ENCODE measurements at regions not wholly inside any gene's neighbourhood (a gene's known extent, or its start where the extent isn't known, plus 50 kb on each side); places are given as distances from the start of the nearest gene placed in this dataset.

DNA sequence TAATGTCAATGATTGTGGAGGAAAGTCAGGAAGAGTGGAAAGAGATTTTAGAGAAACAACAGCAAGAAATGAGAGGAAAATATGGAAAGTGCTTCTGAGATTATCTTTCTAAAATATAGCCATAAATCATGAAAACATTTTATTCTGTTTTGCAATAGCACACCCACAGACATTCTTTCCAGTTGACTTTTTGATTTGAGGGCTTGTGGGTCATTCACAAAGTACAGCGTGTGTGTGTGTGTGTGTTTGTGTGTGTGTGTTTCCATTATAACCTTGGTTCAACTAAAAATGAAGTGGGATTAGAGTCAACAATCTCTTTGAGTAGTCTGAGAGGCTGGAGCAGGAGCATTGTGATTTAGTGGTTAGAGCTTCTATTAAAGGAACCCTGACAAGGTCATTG lies 116.6 kb upstream of the GAS1 start:
- H3K27ac ChIP-seq (ENCODE audit: low read depth), result no peak overlapping the region
- DNase-seq (ENCODE audit: extremely low spot score), result no peak

DNA sequence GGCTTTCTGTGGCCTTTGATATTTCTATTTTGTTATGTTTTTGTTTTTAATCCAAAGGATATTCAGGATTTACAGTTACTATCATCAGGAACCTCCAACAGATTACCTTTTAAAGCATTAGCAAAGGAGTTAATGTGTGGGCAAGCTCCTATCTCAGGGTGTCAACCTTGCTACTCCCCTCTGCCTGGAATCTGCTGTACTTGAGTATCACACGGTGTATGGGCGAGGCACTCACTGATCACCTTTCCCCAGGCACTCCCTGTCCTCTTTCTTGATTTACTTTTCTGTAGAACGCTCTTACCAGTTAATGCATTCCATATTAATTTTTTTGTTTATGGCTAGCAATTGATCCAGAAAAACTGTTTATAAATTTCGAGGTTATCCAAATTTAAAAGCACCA lies 117.0 kb upstream of the GAS1 start:
- WGBS, result 90% methylated on average over 4 of the region's 4 CpGs
- Histone ChIP-seq H3K4me1 (ENCODE audit: insufficient read depth) (no peaks in the 10 kb centered on the region), H3K27ac (ENCODE audit: low read depth) (no peak overlapping the region), H3K4me3 (ENCODE audit: low read depth, low read length) (no peak overlapping the region), H3K36me3 (ENCODE audit: insufficient read depth) (no peaks in the 10 kb centered on the region)
- DNase-seq (ENCODE audit: extremely low spot score), result no peak

More for the DNA sequence above, 116.6 kb upstream of the GAS1 start:
- 43% methylated on average over 1 of the region's 1 CpG for WGBS
- no peaks in the 10 kb centered on the region for H3K4me1 ChIP-seq (ENCODE audit: insufficient read depth)
- H3K4me3 ChIP-seq (ENCODE audit: low read depth, low read length), result no peak overlapping the region
- H3K36me3 ChIP-seq (ENCODE audit: insufficient read depth), result no peaks in the 10 kb centered on the region

DNA sequence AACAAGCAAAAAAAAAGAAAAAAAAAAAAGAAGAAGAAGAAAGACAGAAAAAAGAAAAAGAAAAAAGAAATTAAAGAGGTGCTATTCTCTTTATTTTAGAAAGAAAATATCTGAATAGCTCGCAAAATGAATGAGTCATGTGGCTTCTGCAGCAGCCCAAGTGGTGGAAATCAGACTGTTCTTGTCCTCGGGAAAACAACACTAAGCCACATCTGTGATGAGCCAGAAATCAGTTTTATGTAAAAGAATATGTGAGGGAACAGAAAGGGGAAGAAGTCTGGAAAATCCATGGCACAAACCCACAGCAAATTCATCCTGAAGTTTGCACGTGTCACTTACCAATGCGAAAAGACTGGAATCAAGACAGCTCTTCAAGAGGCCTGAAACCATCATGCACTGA lies 118.7 kb upstream of the GAS1 start:
- WGBS, result 72% methylated on average over 4 of the region's 4 CpGs
- no peaks in the 10 kb centered on the region for H3K4me1 ChIP-seq (ENCODE audit: insufficient read depth)
- DNase-seq (ENCODE audit: extremely low spot score), result no peak
- no peak overlapping the region for H3K27ac ChIP-seq (ENCODE audit: low read depth)
- H3K36me3 ChIP-seq (ENCODE audit: insufficient read depth), result no peaks in the 10 kb centered on the region
- no peak overlapping the region for H3K4me3 ChIP-seq (ENCODE audit: low read depth, low read length)

DNA sequence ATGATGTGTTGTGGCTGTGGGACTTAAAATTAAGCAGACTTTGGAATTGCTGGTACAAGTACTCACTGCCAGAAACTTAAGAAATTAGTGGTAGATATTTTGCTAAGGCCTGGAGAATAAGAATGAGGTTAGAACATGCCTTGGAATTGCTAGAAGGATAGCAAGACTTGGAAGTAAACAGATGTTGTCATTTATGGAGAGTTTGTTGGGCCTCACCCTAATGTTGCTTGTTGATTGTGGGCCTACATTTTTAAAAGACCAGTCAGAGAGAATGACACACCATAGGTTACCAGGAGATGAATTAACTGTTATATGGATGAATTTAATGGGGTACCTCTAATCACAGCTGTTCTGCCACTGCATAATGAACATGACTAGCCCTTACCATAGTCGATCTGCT lies 120.1 kb upstream of the GAS1 start:
- Histone ChIP-seq H3K36me3 (ENCODE audit: insufficient read depth) (no peaks in the 10 kb centered on the region), H3K4me3 (ENCODE audit: low read depth, low read length) (no peak overlapping the region), H3K27ac (ENCODE audit: low read depth) (no peak overlapping the region), H3K4me1 (ENCODE audit: insufficient read depth) (no peaks in the 10 kb centered on the region)
- no peak for DNase-seq (ENCODE audit: extremely low spot score)
- WGBS, result 46% methylated on average over 1 of the region's 1 CpG

DNA sequence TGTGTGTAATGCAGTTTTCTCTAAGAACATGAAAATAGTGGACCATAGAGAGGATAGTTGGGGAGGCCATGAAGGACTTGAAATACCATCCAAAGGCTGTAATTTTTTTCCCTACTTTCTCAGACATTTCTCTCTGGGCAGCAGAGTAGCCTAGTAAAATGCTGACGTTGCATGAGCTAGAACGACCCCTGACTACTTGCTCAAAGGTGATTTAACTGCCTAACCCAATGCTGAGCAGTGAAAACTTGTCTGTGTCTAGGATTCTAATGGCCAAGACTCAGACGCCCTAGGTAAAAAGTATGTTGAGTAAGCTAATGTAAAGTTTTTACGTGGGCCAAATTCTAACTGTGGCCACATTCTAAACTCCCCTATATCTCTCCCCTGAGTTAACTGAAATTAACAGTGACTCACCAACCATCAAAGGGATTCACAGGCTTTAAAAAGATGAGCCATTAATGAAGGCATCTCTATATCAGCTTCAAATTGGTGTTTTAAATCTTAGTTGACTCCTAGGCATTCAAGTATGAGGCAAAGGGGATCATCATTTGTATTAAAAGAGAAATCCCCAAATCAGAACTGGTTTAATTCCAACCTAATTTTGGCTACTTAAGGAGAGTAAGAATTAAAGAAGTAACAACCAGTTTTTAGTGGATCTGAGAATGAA lies 121.0 kb upstream of the GAS1 start:
- 90% methylated on average over 4 of the region's 4 CpGs for WGBS
- DNase-seq (ENCODE audit: extremely low spot score), result no peak
- H3K4me3 ChIP-seq (ENCODE audit: low read depth, low read length), result no peak overlapping the region

DNA sequence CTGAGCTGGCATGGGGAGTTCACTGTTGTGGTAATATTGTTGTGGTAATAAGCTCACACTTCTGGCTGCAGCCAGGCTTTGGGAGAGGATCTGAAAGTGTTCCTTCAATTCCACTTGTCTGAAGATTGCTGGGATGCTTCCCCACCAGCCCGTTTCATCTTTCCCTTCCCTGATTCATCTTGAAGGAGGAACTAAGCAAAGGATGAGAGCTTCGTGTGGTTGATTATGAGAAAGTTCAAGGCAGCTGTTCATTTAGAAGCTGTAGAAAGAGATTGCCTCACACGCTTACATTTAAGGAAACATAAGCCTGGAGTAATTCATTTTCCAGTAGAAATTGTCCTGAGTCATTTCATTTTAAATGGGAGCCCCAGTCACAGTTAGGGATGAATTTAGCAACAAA lies 122.4 kb upstream of the GAS1 start:
- no peak for DNase-seq (ENCODE audit: extremely low spot score)
- WGBS, result 48% methylated on average over 3 of the region's 3 CpGs
- H3K4me1 ChIP-seq (ENCODE audit: insufficient read depth), result no peaks in the 10 kb centered on the region

More for the DNA sequence above, 121.0 kb upstream of the GAS1 start:
- no peaks in the 10 kb centered on the region for H3K36me3 ChIP-seq (ENCODE audit: insufficient read depth)
- H3K4me1 ChIP-seq (ENCODE audit: insufficient read depth), result no peaks in the 10 kb centered on the region
- no peak overlapping the region for H3K27ac ChIP-seq (ENCODE audit: low read depth)

DNA sequence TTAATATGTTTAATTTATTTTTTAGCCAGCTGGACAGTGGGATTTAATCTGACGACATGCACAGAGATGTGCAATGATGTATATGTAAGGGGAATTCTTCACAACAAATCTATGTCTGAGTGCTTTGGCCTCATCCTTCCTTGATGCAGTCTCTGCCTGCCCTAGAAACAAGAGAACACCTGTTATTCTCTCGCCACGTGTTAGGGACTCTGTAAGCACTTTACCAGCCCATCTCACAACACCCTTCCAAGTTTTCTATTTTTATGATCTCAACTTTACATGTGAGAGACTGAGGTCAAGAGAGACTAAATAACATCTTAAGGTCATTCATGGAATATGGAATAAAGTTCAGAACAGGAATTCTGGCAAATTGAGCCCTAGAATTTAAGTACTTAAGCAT lies 123.0 kb upstream of the GAS1 start:
- no peak for DNase-seq (ENCODE audit: extremely low spot score)

More for the DNA sequence above, 122.4 kb upstream of the GAS1 start:
- Histone ChIP-seq H3K4me3 (ENCODE audit: low read depth, low read length) (no peak overlapping the region), H3K27ac (ENCODE audit: low read depth) (no peak overlapping the region), H3K36me3 (ENCODE audit: insufficient read depth) (no peaks in the 10 kb centered on the region)

DNA sequence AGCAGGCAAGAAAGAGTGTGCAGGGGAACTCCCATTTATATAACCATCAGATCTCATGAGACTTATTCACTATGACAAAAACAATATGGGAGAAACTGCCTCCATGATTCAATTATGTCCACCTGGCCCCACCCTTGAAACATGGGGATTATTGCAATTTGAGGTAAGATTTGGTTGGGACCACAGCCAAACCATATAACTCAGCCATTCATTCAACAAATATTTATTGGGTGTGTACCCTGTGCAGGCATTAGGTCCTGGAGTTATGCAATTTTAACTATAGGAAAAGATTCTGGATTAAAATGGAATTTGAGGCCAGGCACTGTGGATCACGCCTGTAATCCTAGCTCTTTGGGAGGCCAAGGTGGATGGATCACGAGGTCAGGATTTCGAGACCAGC lies 124.2 kb upstream of the GAS1 start:
- no peak overlapping the region for H3K27ac ChIP-seq (ENCODE audit: low read depth)
- H3K4me1 ChIP-seq (ENCODE audit: insufficient read depth), result no peaks in the 10 kb centered on the region
- no peak overlapping the region for H3K4me3 ChIP-seq (ENCODE audit: low read depth, low read length)
- H3K36me3 ChIP-seq (ENCODE audit: insufficient read depth), result no peaks in the 10 kb centered on the region
- 92% methylated on average over 3 of the region's 3 CpGs for WGBS
- no peak for DNase-seq (ENCODE audit: extremely low spot score)

More for the DNA sequence above, 123.0 kb upstream of the GAS1 start:
- WGBS, result 85% methylated on average over 3 of the region's 3 CpGs
- no peak overlapping the region for H3K27ac ChIP-seq (ENCODE audit: low read depth)
- H3K4me3 ChIP-seq (ENCODE audit: low read depth, low read length), result no peak overlapping the region
- no peaks in the 10 kb centered on the region for H3K4me1 ChIP-seq (ENCODE audit: insufficient read depth)
- H3K36me3 ChIP-seq (ENCODE audit: insufficient read depth), result no peaks in the 10 kb centered on the region

DNA sequence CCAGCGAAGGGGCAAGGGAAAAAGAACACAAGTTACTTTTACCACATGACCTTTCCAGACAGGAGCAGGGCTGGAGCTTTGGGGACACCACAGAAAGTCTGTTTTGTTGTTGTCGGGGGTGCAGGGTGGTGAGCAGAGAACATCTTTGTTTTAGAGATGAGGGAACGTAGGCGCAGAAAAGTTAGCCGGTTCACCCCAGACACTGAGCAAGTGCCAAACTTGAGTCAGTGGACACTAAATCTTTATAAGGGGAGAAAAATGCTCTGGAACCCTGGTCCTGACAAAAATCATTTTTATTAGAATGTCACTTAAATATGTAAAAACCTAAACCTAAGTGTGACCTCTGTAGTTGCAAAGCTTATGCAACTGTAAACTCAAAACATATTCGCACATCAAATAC lies 126.4 kb upstream of the GAS1 start:
- Histone ChIP-seq H3K4me3 (ENCODE audit: low read depth, low read length) (no peak overlapping the region), H3K27ac (ENCODE audit: low read depth) (no peak overlapping the region), H3K36me3 (ENCODE audit: insufficient read depth) (no peaks in the 10 kb centered on the region), H3K4me1 (ENCODE audit: insufficient read depth) (no peaks in the 10 kb centered on the region)
- DNase-seq (ENCODE audit: extremely low spot score), result no peak
- WGBS, result 58% methylated on average over 6 of the region's 6 CpGs

DNA sequence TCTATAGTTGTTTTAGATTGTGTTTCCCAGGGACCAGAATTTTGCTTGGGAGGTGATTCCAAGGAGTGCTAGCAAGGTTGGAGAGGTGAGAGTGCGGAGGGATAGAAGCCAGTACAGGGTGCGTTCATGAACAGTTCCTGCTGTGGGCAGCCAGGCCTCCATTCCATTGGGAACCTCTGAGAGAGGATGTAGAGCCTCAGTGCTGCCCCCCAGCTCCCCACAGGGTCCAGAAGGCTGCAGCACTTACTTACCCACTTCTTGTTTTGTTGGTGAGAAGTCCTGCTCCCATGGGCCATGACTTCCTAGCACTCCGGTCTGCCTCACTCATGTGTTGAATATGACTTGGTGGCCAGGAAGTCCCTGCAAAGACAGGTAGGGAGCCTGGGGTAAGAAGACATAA lies 128.2 kb upstream of the GAS1 start:
- WGBS, result 97% methylated on average over 3 of the region's 3 CpGs
- Histone ChIP-seq H3K4me1 (ENCODE audit: insufficient read depth) (no peaks in the 10 kb centered on the region), H3K4me3 (ENCODE audit: low read depth, low read length) (no peak overlapping the region), H3K27ac (ENCODE audit: low read depth) (no peak overlapping the region), H3K36me3 (ENCODE audit: insufficient read depth) (no peaks in the 10 kb centered on the region)
- DNase-seq (ENCODE audit: extremely low spot score), result no peak

DNA sequence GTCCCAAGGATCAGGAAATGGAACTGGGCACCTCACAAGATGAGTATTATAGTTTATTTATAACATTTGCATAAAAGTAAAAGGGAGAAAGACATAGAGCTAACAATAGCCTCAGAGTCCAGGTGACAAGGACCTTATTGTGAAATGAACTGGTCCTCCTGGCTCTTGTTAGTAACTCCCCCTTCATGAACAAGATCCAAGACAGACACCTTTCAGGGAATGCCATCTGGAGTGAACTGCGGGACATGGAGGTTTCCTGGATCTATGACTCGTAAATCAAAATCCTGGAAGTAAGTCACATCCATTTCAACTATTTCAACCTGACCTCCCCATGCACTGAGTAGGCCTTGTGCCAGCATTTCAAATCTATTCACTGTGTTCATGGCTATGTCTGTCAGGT lies 129.5 kb upstream of the GAS1 start:
- no peak for DNase-seq (ENCODE audit: extremely low spot score)
- 77% methylated on average over 2 of the region's 2 CpGs for WGBS
- H3K27ac ChIP-seq (ENCODE audit: low read depth), result no peak overlapping the region
- H3K4me3 ChIP-seq (ENCODE audit: low read depth, low read length), result no peak overlapping the region
- no peaks in the 10 kb centered on the region for H3K36me3 ChIP-seq (ENCODE audit: insufficient read depth)
- H3K4me1 ChIP-seq (ENCODE audit: insufficient read depth), result no peaks in the 10 kb centered on the region

DNA sequence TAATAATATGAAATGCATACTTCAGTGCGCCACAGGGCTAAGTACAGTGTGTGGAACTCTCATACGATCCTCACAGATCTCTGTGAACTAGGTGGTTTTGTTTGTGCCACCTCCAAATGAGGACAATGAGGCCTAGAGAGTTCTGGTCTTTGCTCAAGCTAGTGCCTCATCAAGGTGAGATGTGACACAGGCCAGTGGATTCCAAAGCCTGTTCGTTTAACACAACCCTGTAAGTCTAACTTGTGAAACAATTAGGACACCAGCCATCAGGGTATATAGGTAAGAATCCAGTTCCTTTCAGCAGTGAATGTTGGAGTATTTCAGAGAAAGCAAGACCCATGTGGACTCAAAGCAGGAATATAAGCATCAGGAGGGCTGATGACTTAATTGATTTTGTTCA lies 130.7 kb upstream of the GAS1 start:
- no peaks in the 10 kb centered on the region for H3K36me3 ChIP-seq (ENCODE audit: insufficient read depth)
- WGBS, result 88% methylated on average over 3 of the region's 3 CpGs

DNA sequence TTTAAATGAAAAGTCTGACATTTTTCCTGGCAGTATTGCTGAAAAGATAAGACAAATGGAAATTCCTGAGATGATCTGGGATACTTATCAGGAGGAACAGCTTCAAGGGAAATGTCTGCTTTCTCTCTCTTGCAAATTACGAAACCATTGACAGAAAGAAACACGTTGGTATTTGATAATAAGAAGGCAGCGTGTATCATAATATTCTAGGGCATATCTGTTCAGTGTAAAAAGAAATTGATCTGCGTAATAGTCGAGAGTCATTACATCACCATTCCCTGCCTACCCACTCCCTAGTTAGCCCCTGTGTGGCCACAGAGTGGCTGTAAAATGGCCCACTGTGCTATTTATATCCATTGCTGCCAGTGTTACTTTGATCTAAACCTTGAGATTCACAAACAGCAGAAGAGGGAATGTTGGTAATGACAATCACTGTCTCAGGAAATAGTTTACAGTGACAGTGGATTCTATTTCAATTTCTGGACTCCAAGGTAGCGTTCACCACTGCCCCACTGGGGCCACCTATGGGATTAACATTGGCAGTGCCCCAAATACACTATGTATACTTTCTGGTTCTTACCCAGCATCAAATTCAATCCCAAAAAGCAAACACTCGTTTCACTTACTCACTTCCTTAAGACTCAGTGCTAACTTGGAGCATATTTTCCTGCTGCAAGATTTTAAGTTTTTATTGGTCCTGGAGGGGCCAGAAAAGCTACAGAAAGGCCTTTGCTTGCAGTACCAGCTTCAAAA lies 133.4 kb upstream of the GAS1 start:
- Histone ChIP-seq H3K36me3 (ENCODE audit: insufficient read depth) (no peaks in the 10 kb centered on the region), H3K4me3 (ENCODE audit: low read depth, low read length) (no peak overlapping the region), H3K27ac (ENCODE audit: low read depth) (no peak overlapping the region), H3K4me1 (ENCODE audit: insufficient read depth) (no peaks in the 10 kb centered on the region)
- WGBS, result 39% methylated on average over 7 of the region's 7 CpGs
- no peak for DNase-seq (ENCODE audit: extremely low spot score)

More for the DNA sequence above, 130.7 kb upstream of the GAS1 start:
- Histone ChIP-seq H3K27ac (ENCODE audit: low read depth) (no peak overlapping the region), H3K4me1 (ENCODE audit: insufficient read depth) (no peaks in the 10 kb centered on the region), H3K4me3 (ENCODE audit: low read depth, low read length) (no peak overlapping the region)
- no peak for DNase-seq (ENCODE audit: extremely low spot score)

DNA sequence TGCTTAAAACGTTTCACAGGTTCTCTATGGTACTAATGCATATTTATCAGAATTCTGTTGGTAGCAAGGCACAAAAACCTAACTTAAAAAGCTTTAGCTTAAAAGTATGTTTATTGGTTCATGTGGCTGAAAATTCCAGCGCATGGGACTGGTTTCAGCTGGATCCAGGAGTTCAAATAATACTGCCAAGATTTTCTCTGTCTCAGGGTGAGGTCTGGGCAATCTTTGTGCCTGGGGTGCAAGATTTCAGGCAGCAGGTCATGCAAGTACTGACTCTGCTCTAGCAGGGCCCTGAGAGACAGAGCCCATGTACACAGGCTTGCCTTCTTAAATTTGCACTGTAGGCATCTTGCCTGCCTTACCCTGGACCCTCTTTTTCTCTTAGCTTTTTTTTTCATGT lies 134.2 kb upstream of the GAS1 start:
- WGBS, result 28% methylated on average over 2 of the region's 2 CpGs
- no peak for DNase-seq (ENCODE audit: extremely low spot score)
- no peaks in the 10 kb centered on the region for H3K36me3 ChIP-seq (ENCODE audit: insufficient read depth)
- H3K27ac ChIP-seq (ENCODE audit: low read depth), result no peak overlapping the region
- H3K4me1 ChIP-seq (ENCODE audit: insufficient read depth), result no peaks in the 10 kb centered on the region
- no peak overlapping the region for H3K4me3 ChIP-seq (ENCODE audit: low read depth, low read length)

All from urinary bladder (tissue), 3 donors.